HG03469 (cell line): ENCODE measurements at regions not wholly inside any gene's neighbourhood (a gene's known extent, or its start where the extent isn't known, plus 50 kb on each side); places are given as distances from the start of the nearest gene placed in this dataset.

Source experiments
- ATAC-seq: cut with Tn5 transposase; IDR thresholded peaks from one replicate; pipeline ENCODE4 v1.9.1; 2021; ENCODE audit warnings: mild to moderate bottlenecking, moderate library complexity, moderate number of reproducible peaks; ENCODE audit not compliant: unreplicated experiment

- ATAC-seq, result no peak
Measured at GRCh38 chr2:20523073-20523798, 76.4 kb downstream of the RHOB start.

GRCh38 chr2:20523799-20524187 is 76.9 kb downstream of the RHOB start:
- ATAC-seq, result no peak

- ATAC-seq, result peak; percentile 43
Measured at GRCh38 chr2:20524412-20525040, 77.7 kb downstream of the RHOB start.

DNA sequence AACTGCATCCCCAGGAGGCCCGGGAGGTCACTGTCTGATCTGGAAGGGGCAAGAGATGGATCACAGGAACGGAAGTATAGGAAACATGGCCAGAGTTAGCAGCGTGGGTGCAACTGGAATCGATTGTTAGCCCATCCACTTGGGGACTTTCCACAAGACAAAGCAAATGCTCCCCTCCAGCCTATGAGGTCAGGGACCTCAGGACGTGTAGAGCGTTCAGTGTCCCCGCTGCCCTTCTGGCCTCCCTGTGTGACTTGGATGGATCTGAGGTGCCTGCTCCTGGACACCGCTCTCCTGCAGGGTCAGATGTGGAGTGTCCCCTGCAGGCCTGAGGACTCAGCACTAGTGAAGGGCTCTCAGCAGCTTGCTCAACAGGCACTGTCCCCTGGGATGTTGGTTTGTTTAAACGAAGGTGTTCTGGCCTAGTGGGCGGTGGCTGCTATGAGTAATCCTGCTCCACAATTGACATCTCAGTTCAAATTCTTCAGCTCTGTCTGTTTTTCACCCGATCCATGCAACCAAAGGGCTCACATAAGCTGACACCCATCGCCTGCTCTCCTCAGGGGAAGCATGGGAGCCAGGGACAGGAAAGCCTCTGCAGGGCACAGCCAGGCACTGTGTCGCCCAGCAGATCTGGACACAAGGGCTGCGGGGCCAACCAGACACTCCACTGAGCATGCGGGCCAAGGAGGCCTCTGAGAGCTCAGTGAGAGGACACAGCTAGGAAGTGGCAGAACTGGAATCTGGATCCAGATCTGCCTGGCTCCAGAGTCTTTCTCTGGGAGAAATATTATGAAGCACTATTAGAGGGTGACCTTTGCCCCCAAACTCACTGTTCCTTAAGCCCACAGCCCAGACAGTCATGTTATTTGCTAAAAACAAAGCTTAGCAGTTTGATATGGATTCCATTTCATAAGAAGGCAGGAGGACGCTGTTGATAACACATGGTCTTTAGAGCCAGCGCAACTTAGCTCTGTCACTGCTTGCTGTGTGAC is 78.5 kb downstream of the RHOB start:
- ATAC-seq, result peak; percentile 89

DNA sequence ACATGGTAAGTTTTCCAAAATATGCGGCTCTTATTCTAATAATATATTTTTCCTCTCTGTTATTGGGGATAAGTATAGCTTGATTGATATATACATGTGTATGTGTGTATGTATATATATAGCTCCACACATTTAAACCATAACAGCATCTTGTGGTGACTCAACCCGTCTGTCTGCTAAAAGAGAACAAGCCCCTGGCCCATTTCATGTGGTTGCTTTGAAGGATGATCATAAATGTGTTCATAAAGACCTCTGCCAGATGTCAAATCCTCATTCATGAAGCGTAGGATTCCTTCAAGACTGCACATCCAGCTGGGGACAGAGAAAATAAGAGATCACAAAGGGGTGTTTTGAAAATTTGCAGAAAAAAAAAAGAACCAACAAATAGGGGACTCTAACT is 79.3 kb downstream of the RHOB start:
- no peak for ATAC-seq

- no peak for ATAC-seq
Measured at GRCh38 chr2:20526708-20527107, 79.8 kb downstream of the RHOB start.

GRCh38 chr2:20528713-20529112 is 81.8 kb downstream of the RHOB start:
- no peak for ATAC-seq

DNA sequence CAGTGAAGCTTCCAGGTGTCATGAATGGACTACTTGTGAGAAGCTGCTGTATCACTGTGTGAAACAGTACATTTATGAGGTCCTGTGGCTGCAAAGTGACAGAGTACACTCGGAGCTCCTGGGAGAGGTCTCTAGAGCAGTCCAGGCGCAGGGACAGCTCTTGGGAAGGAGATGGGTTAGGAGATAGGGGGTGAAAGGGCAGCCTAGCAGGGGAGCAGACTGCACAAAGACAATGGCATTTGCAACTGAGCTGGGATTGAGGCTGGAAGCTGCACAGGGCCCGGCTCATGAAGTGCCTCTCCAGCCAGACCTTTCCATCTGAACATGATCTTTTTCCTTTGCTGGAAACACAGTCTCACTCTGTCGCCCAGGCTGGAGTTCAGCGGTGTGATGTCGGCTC is 83.6 kb downstream of the RHOB start:
- ATAC-seq, result no peak

DNA sequence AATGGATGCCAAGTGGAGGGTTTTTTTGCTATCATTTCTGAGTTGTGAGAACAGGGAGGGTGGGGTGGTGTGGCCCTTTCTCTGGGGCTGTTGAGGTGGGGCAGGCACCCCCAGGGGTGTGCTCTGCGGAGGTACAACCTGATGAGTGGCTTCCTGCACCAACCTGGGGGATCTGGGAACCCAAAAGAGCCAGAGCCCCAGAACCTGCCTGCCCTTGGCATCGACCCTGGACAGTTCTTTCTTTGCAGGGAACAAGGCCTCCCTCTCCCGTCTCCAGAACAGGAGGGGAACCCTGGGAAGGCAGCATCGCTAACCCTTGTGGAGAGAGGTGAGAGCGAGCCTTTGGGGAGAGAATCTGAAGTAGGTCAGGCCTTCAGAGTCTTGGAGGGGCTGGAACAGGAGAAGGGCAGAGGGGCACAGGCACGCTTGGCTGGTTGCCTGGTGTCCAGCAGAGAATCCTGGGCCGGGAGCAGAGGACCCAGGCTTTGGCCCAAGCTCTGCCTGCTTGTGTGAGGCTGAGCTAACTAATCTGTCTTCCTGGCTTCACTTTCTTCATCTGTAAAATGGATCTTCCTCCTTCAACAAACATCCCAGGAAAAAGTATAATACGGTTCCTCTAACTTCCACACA is 84.9 kb downstream of the RHOB start:
- no peak for ATAC-seq

DNA sequence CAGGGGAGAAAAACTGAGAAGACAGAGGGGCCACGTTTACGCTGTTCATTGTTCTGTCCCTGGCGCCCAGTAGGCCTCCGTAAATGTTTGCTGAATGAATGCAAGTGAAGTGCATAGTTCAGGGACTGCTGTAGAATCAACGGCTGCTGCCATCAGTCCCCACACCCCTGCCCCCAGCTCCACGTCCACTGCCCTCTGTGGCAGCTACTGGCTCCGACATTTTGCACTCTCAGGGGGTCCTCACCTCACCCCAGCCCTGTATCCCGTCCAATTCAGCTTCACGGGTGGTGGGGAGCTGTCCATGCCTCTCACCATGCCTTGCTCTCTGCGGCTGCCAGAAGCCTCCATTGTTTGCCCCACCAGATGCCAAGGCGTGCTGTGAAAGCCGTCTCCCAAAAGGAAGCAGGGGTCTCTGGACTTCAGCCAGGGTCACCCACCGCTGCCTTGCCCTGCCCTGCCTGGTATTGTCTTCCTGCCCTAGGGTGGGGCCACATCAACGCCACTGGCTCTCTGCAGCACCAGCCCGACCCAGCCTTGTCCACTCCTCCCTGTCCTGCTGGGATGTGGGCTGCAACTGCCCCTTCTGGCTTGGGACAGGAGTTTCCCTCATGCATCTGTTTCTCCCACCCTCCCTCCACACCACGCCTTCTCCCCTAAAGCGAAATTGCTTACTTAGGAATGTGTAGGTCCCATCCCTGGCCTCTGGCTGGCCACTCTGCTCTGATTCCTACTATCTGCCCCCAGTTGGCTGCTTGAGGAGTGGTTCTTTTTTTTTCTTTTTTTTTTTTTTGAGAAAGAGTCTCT is 86.0 kb downstream of the RHOB start:
- no peak for ATAC-seq

- no peak for ATAC-seq
Measured at GRCh38 chr2:20533993-20534622, 87.2 kb downstream of the RHOB start.

DNA sequence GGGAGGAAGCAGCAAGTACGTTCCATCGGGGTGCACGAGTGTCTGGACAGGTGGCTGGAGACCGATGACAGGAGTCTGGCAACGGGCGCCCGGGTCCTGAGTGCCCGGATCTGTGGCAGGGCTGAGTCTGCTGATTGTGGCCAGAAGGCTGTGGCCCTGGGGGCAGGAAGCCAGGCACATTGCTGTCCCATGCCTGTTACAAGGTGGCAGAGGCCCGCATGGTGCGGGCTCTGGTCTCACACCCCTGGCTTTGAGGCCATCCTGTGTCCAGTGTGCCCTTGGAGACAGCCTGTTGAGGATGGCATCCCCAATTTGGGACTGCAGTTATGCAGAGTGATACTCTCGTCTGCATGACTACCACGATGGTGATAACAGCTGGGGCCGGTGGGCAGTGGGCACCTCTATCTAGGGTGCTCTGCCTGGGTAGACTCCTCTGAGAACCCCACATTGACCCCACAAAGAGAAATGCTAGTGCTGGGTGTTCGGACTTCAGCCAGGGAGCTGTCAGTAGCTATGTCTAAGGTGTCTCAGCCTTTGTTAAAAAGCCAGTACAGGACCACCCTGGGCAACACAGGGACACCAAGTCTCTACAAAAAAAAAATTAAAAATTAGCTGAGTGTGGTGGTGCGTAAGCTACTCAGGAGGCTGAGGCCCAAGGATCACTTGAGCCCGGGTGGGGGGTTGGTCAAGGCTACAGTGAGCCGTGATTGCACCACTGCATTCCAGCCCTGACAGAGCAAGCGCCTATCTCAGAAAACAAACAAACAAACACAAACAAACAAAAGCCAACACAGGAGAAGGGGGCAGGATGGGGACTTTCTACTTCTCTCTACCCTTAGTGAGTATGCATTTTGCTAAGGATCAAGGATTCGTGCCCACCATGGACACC is 88.3 kb downstream of the RHOB start:
- no peak for ATAC-seq

GRCh38 chr2:20536619-20537422 is 89.9 kb downstream of the RHOB start:
- no peak for ATAC-seq

- ATAC-seq, result no peak
Measured at GRCh38 chr2:20537423-20538307, 90.8 kb downstream of the RHOB start.

GRCh38 chr2:20538308-20539132 is 91.6 kb downstream of the RHOB start:
- ATAC-seq, result no peak

GRCh38 chr2:20539133-20539719 is 92.4 kb downstream of the RHOB start:
- no peak for ATAC-seq
